ENCODE measurements at regions not wholly inside any gene's neighbourhood (a gene's known extent, or its start where the extent isn't known, plus 50 kb on each side); places are given as distances from the start of the nearest gene placed in this dataset.
A peak's percentile ranks its signal among the peaks of the same experiment; 100 is the strongest.

- Mint-ChIP-seq H3K27ac (no peak overlapping the region), H3K4me3 (no peak overlapping the region), H3K27me3 (peaks cover 14% of the 10 kb centered on the region), H3K4me1 (peaks cover 17% of the 10 kb centered on the region), H3K36me3 (ENCODE audit: low read depth) (no peaks in the 10 kb centered on the region), H3K9me3 (no peaks in the 10 kb centered on the region)
- no peak for TF ChIP-seq CTCF (IDR thresholded peaks at IDR 0.05)
- intact Hi-C loops (cut with micrococcal nuclease) = no loop called here
- CTCF ChIA-PET = no interaction called here
- ATAC-seq (ENCODE audit: low read depth) = no peak
- POLR2A ChIA-PET = no interaction called here
- no peak for DNase-seq
These were observed 1153.4 kb downstream of the TMEM121 start for GRCh38 chr14:106679776-106680175.

GRCh38 chr14:106681161-106681560, 1154.8 kb downstream of the TMEM121 start:
- no peak overlapping the region for H3K27ac Mint-ChIP-seq
- no peak for TF ChIP-seq CTCF (IDR thresholded peaks at IDR 0.05)
- peaks cover 21% of the 10 kb centered on the region for H3K4me1 Mint-ChIP-seq
- intact Hi-C loops (cut with micrococcal nuclease) = no loop called here
- peaks cover 17% of the 10 kb centered on the region for H3K27me3 Mint-ChIP-seq
- POLR2A ChIA-PET = no interaction called here
- no peak overlapping the region for H3K4me3 Mint-ChIP-seq
- no peaks in the 10 kb centered on the region for H3K36me3 Mint-ChIP-seq (ENCODE audit: low read depth)
- H3K9me3 Mint-ChIP-seq = no peaks in the 10 kb centered on the region
- DNase-seq (no peak), ATAC-seq (ENCODE audit: low read depth) (no peak)
- CTCF ChIA-PET = no interaction called here

GRCh38 chr14:106681568-106681967, 1155.2 kb downstream of the TMEM121 start:
- DNase-seq (no peak), ATAC-seq (ENCODE audit: low read depth) (peak; percentile 74)
- H3K27me3 Mint-ChIP-seq = peaks cover 17% of the 10 kb centered on the region
- H3K4me1 Mint-ChIP-seq = peaks cover 21% of the 10 kb centered on the region
- no peaks in the 10 kb centered on the region for H3K36me3 Mint-ChIP-seq (ENCODE audit: low read depth)
- TF ChIP-seq CTCF (IDR thresholded peaks at IDR 0.05) = no peak
- ChIA-PET POLR2A (no interaction called here), CTCF (no interaction called here)
- no peaks in the 10 kb centered on the region for H3K9me3 Mint-ChIP-seq
- no peak overlapping the region for H3K4me3 Mint-ChIP-seq
- intact Hi-C loops (cut with micrococcal nuclease) = no loop called here
- no peak overlapping the region for H3K27ac Mint-ChIP-seq

- POLR2A ChIA-PET = no interaction called here
- CTCF ChIA-PET = no interaction called here
- H3K9me3 Mint-ChIP-seq = no peaks in the 10 kb centered on the region
- H3K4me1 Mint-ChIP-seq = peaks cover 23% of the 10 kb centered on the region
- H3K27ac Mint-ChIP-seq = no peak overlapping the region
- H3K4me3 Mint-ChIP-seq = no peak overlapping the region
- ATAC-seq (ENCODE audit: low read depth) = no peak
- H3K27me3 Mint-ChIP-seq = peaks cover 7% of the 10 kb centered on the region
- no peak for DNase-seq
- TF ChIP-seq CTCF (IDR thresholded peaks at IDR 0.05) = no peak
- intact Hi-C loops (cut with micrococcal nuclease) = no loop called here
- no peaks in the 10 kb centered on the region for H3K36me3 Mint-ChIP-seq (ENCODE audit: low read depth)
These were observed 1157.2 kb downstream of the TMEM121 start for GRCh38 chr14:106683631-106684030.

- Mint-ChIP-seq H3K4me3 (no peak overlapping the region), H3K9me3 (no peaks in the 10 kb centered on the region), H3K27me3 (peaks cover 3% of the 10 kb centered on the region), H3K4me1 (peaks cover 23% of the 10 kb centered on the region), H3K36me3 (ENCODE audit: low read depth) (no peaks in the 10 kb centered on the region), H3K27ac (no peak overlapping the region)
- CTCF ChIA-PET = no interaction called here
- no peak for DNase-seq
- POLR2A ChIA-PET = interaction anchor here (0.6 kb wide), 1 partner anchor 1130 kb away, joined by 3 read pairs; no protein-coding TSS in a partner anchor
- no peak for TF ChIP-seq CTCF (IDR thresholded peaks at IDR 0.05)
- intact Hi-C loops (cut with micrococcal nuclease) = no loop called here
- ATAC-seq (ENCODE audit: low read depth) = no peak
These were observed 1160.2 kb downstream of the TMEM121 start for GRCh38 chr14:106686533-106686932.
